ENCODE measurements at regions not wholly inside any gene's neighbourhood (a gene's known extent, or its start where the extent isn't known, plus 50 kb on each side); places are given as distances from the start of the nearest gene placed in this dataset.
"Not testable (repeated sequence)": the region's sequence is repeated elsewhere in the genome, so short reads cannot be mapped to it uniquely, and the experiment has no call there.

- H3K79me1 ChIP-seq (ENCODE audit: insufficient read depth, low read depth, low read length, poor library complexity, severe bottlenecking), result no peaks in the 10 kb centered on the region
- no peaks in the 10 kb centered on the region for H3K27me3 Mint-ChIP-seq (ENCODE audit: low read depth)
- no peak overlapping the region for H2BK5ac ChIP-seq (ENCODE audit: insufficient read length, low read length)
- no peaks in the 10 kb centered on the region for H3K9me3 ChIP-seq (ENCODE audit: control insufficient read depth, low read depth, low read length)
- no peak overlapping the region for H3K18ac ChIP-seq (ENCODE audit: insufficient read length, low read depth, low read length)
- no peak overlapping the region for H3K9ac ChIP-seq (ENCODE audit: extremely low read depth, insufficient read length, low read length)
- H2BK120ac ChIP-seq (ENCODE audit: low read depth, low read length, poor library complexity, severe bottlenecking), result no peak overlapping the region
- H3K4me1 ChIP-seq (ENCODE audit: insufficient read depth, low read length), result no peaks in the 10 kb centered on the region
- H3K23ac ChIP-seq (ENCODE audit: insufficient read length, low read depth, low read length), result no peak overlapping the region
- H3K23me2 ChIP-seq (ENCODE audit: insufficient read length, low read depth, low read length, poor library complexity, severe bottlenecking), result no peaks in the 10 kb centered on the region
- H2BK20ac ChIP-seq (ENCODE audit: low read depth, low read length, poor library complexity, severe bottlenecking), result no peak overlapping the region
- no peak overlapping the region for H2BK15ac ChIP-seq (ENCODE audit: low read depth, low read length)
- no peak overlapping the region for H2AFZ ChIP-seq (ENCODE audit: low read length)
- no peak overlapping the region for H3K4me2 ChIP-seq (ENCODE audit: insufficient read depth, insufficient read length, low read length)
- H3K27ac Mint-ChIP-seq, result no peak overlapping the region
- no peak overlapping the region for H4K5ac ChIP-seq (ENCODE audit: insufficient read length, low read depth, low read length)
- H3K4me3 Mint-ChIP-seq, result no peak overlapping the region
- H3K14ac ChIP-seq (ENCODE audit: insufficient read depth, low read length), result no peak overlapping the region
- no peak overlapping the region for H4K8ac ChIP-seq (replicated peaks; ENCODE audit: insufficient read length, low read depth, low read length)
- no peak overlapping the region for H2AK5ac ChIP-seq (ENCODE audit: insufficient read length, low read length)
- H3K36me3 Mint-ChIP-seq (ENCODE audit: insufficient read depth in 1 of 3, low read depth in 3 of 3), result no peaks in the 10 kb centered on the region
- peaks cover 0 to 3% of the 10 kb centered on the region in 2 experiments; a peak in 1 of 4 replicates for H3K4me1 Mint-ChIP-seq
- TF ChIP-seq CTCF (conservative IDR thresholded peaks at IDR 0.05), result no peak
- no peaks in the 10 kb centered on the region for H3K79me2 ChIP-seq (ENCODE audit: insufficient read depth, low read length)
- no peak overlapping the region for H4K91ac ChIP-seq (ENCODE audit: insufficient read length, low read depth, low read length)
- DNase-seq, result no peak
- H3K56ac ChIP-seq (ENCODE audit: insufficient read length, low read depth, low read length), result no peak overlapping the region
- no CpG with 5 or more reads among the region's 2 CpGs for WGBS (ENCODE audit: extremely low coverage, insufficient read length, low lambda C conversion rate)
- H4K20me1 ChIP-seq (ENCODE audit: control insufficient read depth, insufficient read depth, insufficient read length), result no peaks in the 10 kb centered on the region
- no peak overlapping the region for H3K4ac ChIP-seq (ENCODE audit: low read depth, low read length)
- no peaks in the 10 kb centered on the region for H3K27me3 ChIP-seq (ENCODE audit: insufficient read depth, low read length)
- no peak overlapping the region for H3K27ac ChIP-seq (ENCODE audit: insufficient read length, low read depth, low read length)
- H3T11ph ChIP-seq (ENCODE audit: low read length), result no peak overlapping the region
- H3K9me3 Mint-ChIP-seq, result no peaks in the 10 kb centered on the region
- H2BK12ac ChIP-seq (ENCODE audit: insufficient read length, low read depth, low read length), result no peak overlapping the region
Measured at GRCh38 chr3:87822563-87822962, 236.2 kb downstream of the CGGBP1 start.

- not testable (repeated sequence) for H2BK120ac ChIP-seq (ENCODE audit: low read depth, low read length, poor library complexity, severe bottlenecking); H4K5ac ChIP-seq (ENCODE audit: insufficient read length, low read depth, low read length); H3K27ac ChIP-seq (ENCODE audit: insufficient read length, low read depth, low read length); H3K27me3 ChIP-seq (ENCODE audit: insufficient read depth, low read length); H2BK12ac ChIP-seq (ENCODE audit: insufficient read length, low read depth, low read length); H3K23ac ChIP-seq (ENCODE audit: insufficient read length, low read depth, low read length); H3K4me2 ChIP-seq (ENCODE audit: insufficient read depth, insufficient read length, low read length); H3K23me2 ChIP-seq (ENCODE audit: insufficient read length, low read depth, low read length, poor library complexity, severe bottlenecking); H4K91ac ChIP-seq (ENCODE audit: insufficient read length, low read depth, low read length); H3K4ac ChIP-seq (ENCODE audit: low read depth, low read length); H2AK5ac ChIP-seq (ENCODE audit: insufficient read length, low read length); H3K14ac ChIP-seq (ENCODE audit: insufficient read depth, low read length); H3K9ac ChIP-seq (ENCODE audit: extremely low read depth, insufficient read length, low read length); H2BK20ac ChIP-seq (ENCODE audit: low read depth, low read length, poor library complexity, severe bottlenecking); DNase-seq; H2AFZ ChIP-seq (ENCODE audit: low read length); H3T11ph ChIP-seq (ENCODE audit: low read length); H3K4me1 Mint-ChIP-seq; H2BK15ac ChIP-seq (ENCODE audit: low read depth, low read length); H3K79me1 ChIP-seq (ENCODE audit: insufficient read depth, low read depth, low read length, poor library complexity, severe bottlenecking); H3K27ac Mint-ChIP-seq; H4K8ac ChIP-seq (replicated peaks; ENCODE audit: insufficient read length, low read depth, low read length); H3K27me3 Mint-ChIP-seq (ENCODE audit: low read depth); H3K4me1 ChIP-seq (ENCODE audit: insufficient read depth, low read length); H2BK5ac ChIP-seq (ENCODE audit: insufficient read length, low read length); H3K18ac ChIP-seq (ENCODE audit: insufficient read length, low read depth, low read length); H3K56ac ChIP-seq (ENCODE audit: insufficient read length, low read depth, low read length); H3K9me3 ChIP-seq (ENCODE audit: control insufficient read depth, low read depth, low read length); H4K20me1 ChIP-seq (ENCODE audit: control insufficient read depth, insufficient read depth, insufficient read length); H3K4me3 Mint-ChIP-seq; H3K79me2 ChIP-seq (ENCODE audit: insufficient read depth, low read length)
- Mint-ChIP-seq H3K9me3 (peaks cover 12 to 13% of the 10 kb centered on the region in 2 experiments), H3K36me3 (ENCODE audit: insufficient read depth in 1 of 3, low read depth in 3 of 3) (peaks cover 3 to 10% (median 5%) of the 10 kb centered on the region in 3 experiments; a peak in 6 of 7 replicates)
- no CpG with 5 or more reads among the region's 6 CpGs for WGBS (ENCODE audit: extremely low coverage, insufficient read length, low lambda C conversion rate)
Measured at GRCh38 chr3:87813503-87813902, 245.3 kb downstream of the CGGBP1 start.

All from H9 (cell line).